Heart left ventricle (tissue), 16 donors: ENCODE measurements at regions not wholly inside any gene's neighbourhood (a gene's known extent, or its start where the extent isn't known, plus 50 kb on each side); places are given as distances from the start of the nearest gene placed in this dataset.

ENCODE experiments used
- ATAC-seq, 4 donors: fragments of 200-7000 bp; cut with Tn5 transposase; one replicate each; pipeline ENCODE4 v1.9.1; 2020 to 2022; ENCODE audit warnings: moderate library complexity in 4 of 4, mild to moderate bottlenecking in 3 of 4, moderate number of reproducible peaks in 1 of 4
- DNase-seq, 5 donors: peaks; one replicate each; pipeline ENCODE4 v3.0.0-alpha.2; 2020
- H3K27ac ChIP-seq, 12 donors: fragments of 200-600 bp; sonication (generic) in 4 of 12; one replicate each; pipeline versions ENCODE4 v1.5.0 to v1.8.0; 2016 to 2022; ENCODE audit warnings: mild to moderate bottlenecking in 2 of 12
- H3K27me3 ChIP-seq, 9 donors: fragments of 200-600 bp; sonication (generic) in 2 of 9; one replicate each; pipeline versions ENCODE4 v1.5.1 to v1.8.0; 2016 to 2022; ENCODE audit warnings: mild to moderate bottlenecking in 3 of 9
- H3K36me3 ChIP-seq, 9 donors: fragments of 200-600 bp; sonication (generic) in 2 of 9; one replicate each; pipeline versions ENCODE4 v1.5.0 to v1.8.0; 2018 to 2022; ENCODE audit warnings: mild to moderate bottlenecking in 2 of 9
- H3K4me1 ChIP-seq, 12 donors: fragments of 200-600 bp; sonication (generic) in 4 of 12; one replicate each; pipeline versions ENCODE4 v1.5.0 to v1.8.0; 2016 to 2022; ENCODE audit warnings: mild to moderate bottlenecking in 3 of 12
- H3K4me3 ChIP-seq, 12 donors: fragments of 200-600 bp; sonication (generic) in 4 of 12; one replicate each; pipeline versions ENCODE4 v1.5.0 to v1.8.0; 2017 to 2022; ENCODE audit warnings: mild to moderate bottlenecking in 9 of 12, moderate library complexity in 4 of 12
- H3K9me3 ChIP-seq, 12 donors: fragments of 200-600 bp; sonication (generic) in 4 of 12; one replicate each; pipeline versions ENCODE4 v1.5.0 to v1.8.0; 2016 to 2022; ENCODE audit warnings: mild to moderate bottlenecking in 1 of 12
- CTCF ChIP-seq, 12 donors: fragments of 200-600 bp; sonication (generic) in 4 of 12; IDR thresholded peaks; one replicate each; pipeline versions ENCODE4 v1.5.0 to v1.8.0; 2018 to 2022; ENCODE audit warnings: antibody characterized with exemption in 12 of 12, mild to moderate bottlenecking in 5 of 12
- POLR2A ChIP-seq, 2 donors: fragments of 450-650 bp; IDR thresholded peaks; one replicate each; pipeline ENCODE4 v1.6.1; 2017; ENCODE audit warnings: antibody characterized with exemption in 2 of 2, mild to moderate bottlenecking in 2 of 2, moderate library complexity in 2 of 2
- WGBS, 4 donors: extraction: QIAGEN DNeasy Blood & Tissue Kit in 2 of 4; methylation state at CpG; one replicate each; pipeline versions ENCODE4 v1.1.5 to v1.1.7; 2013 to 2018; 5-methylcytosine and 5-hydroxymethylcytosine counted together
- intact Hi-C, 10 donors: fragments of 100-400 bp; cut with DNase I; formaldehyde crosslinking; loops; one replicate each; pipeline versions ENCODE4 v1.11.1 to v1.14.2; 2022
- donor health status: ischemic (EF 13 %, LVEDD 7.1; RV severe dilation, severe dysfunction).
- donor health status: healthy with polysubstance abuse.
- donor health status: DM: no; HTN: yes; CAD: no.
- donor health status: DM: no; HTN: no; CAD: no.
- donor health status: ischemic (EF 25% LVEDD 6.9; RV normal size, moderate dysfunction).
- donor health status: ischemic (EF 25% LVEDD 5.7; RV mildly dilated, moderate dysfunction).
- donor health status: healthy.
- donor health status: DM: yes; HTN: yes; CAD: no.
- donor health status: ischemic (EF 35%, LVEDD 5.7; RV mildly dilated, moderate dysfunction).
- donor health status: nonischemic (EF 11% LVEDD 7.7; RV severe dilation, severe dysfunction).
- donor health status: DM: yes; HTN: yes; CAD: no.
- donor health status: PGD.
- donor health status: ischemic (EF 29% LVEDD 5.4; RV normal size, mild dysfunction).
- donor health status: nonischemic (EF 23%, LVEDD 6.1; RV moderate dilation, normal function).

- DNase-seq (no peak), ATAC-seq (no peak)
- peaks cover 0 to 18% (median 3%) of the 10 kb centered on the region in 12 donors for H3K9me3 ChIP-seq
- intact Hi-C loops: loop anchor here in 3 of 10 donors (5.0 to 10.0 kb wide), 3 partner anchors 42 to 265 kb away; no protein-coding TSS in a partner anchor
- no peak overlapping the region for H3K4me3 ChIP-seq
- no peaks in the 10 kb centered on the region for H3K36me3 ChIP-seq
- H3K27ac ChIP-seq: no peak overlapping the region
- TF ChIP-seq CTCF (IDR thresholded peaks at IDR 0.05): no peak
- no peak for TF ChIP-seq POLR2A (IDR thresholded peaks at IDR 0.05)
- H3K4me1 ChIP-seq: peaks cover 0 to 15% (median 4%) of the 10 kb centered on the region in 12 donors
- WGBS, 4 donors: 83 to 100% (median 98%) methylated on average over 1 of the region's 1 CpG
- no peaks in the 10 kb centered on the region for H3K27me3 ChIP-seq
Measured at GRCh38 chr2:43119303-43119702, 107.1 kb downstream of the ZFP36L2 start.

- H3K4me1 ChIP-seq: peaks cover 0 to 30% (median 14%) of the 10 kb centered on the region in 12 donors
- intact Hi-C loops: loop anchor here in 3 of 10 donors (5.0 to 10.0 kb wide), 3 partner anchors 40 to 263 kb away; no protein-coding TSS in a partner anchor
- H3K27me3 ChIP-seq: no peaks in the 10 kb centered on the region
- TF ChIP-seq POLR2A (IDR thresholded peaks at IDR 0.05): no peak
- TF ChIP-seq CTCF (IDR thresholded peaks at IDR 0.05): no peak
- H3K27ac ChIP-seq: peak overlapping the region in 1 of 12 donors; percentile 57
- DNase-seq (no peak), ATAC-seq (no peak)
- 48 to 80% (median 74%) methylated on average over 2 of the region's 2 CpGs for WGBS, 4 donors
- H3K36me3 ChIP-seq: no peaks in the 10 kb centered on the region
- no peak overlapping the region for H3K4me3 ChIP-seq
- peaks cover 0 to 18% (median 3%) of the 10 kb centered on the region in 12 donors for H3K9me3 ChIP-seq
Measured at GRCh38 chr2:43117521-43118143, 108.8 kb downstream of the ZFP36L2 start.

- Histone ChIP-seq H3K36me3 (no peaks in the 10 kb centered on the region), H3K27ac (peak overlapping the region in 3 of 12 donors; percentile 19 to 57 (median 37)), H3K9me3 (peaks cover 0 to 18% (median 3%) of the 10 kb centered on the region in 12 donors), H3K4me1 (peaks cover 0 to 30% (median 14%) of the 10 kb centered on the region in 12 donors), H3K27me3 (no peaks in the 10 kb centered on the region), H3K4me3 (no peak overlapping the region)
- DNase-seq (no peak), ATAC-seq (no peak)
- 95 to 97% (median 97%) methylated on average over 3 of the region's 3 CpGs for WGBS, 4 donors
- intact Hi-C loops: loop anchor here in 3 of 10 donors (5.0 to 10.0 kb wide), 3 partner anchors 40 to 262 kb away; no protein-coding TSS in a partner anchor
- no peak for TF ChIP-seq CTCF (IDR thresholded peaks at IDR 0.05)
- no peak for TF ChIP-seq POLR2A (IDR thresholded peaks at IDR 0.05)
Measured at GRCh38 chr2:43116988-43117387, 109.4 kb downstream of the ZFP36L2 start.

- Histone ChIP-seq H3K4me1 (peaks cover 0 to 27% (median 12%) of the 10 kb centered on the region in 12 donors), H3K36me3 (no peaks in the 10 kb centered on the region), H3K4me3 (no peak overlapping the region), H3K9me3 (peaks cover 0 to 18% (median 3%) of the 10 kb centered on the region in 12 donors), H3K27me3 (no peaks in the 10 kb centered on the region), H3K27ac (no peak overlapping the region)
- no peak for TF ChIP-seq POLR2A (IDR thresholded peaks at IDR 0.05)
- TF ChIP-seq CTCF (IDR thresholded peaks at IDR 0.05): no peak
- WGBS, 4 donors: 86 to 94% (median 89%) methylated on average over 5 of the region's 5 CpGs
- intact Hi-C loops: loop anchor here in 3 of 10 donors (5.0 to 10.0 kb wide), 3 partner anchors 39 to 261 kb away; no protein-coding TSS in a partner anchor
- DNase-seq (no peak), ATAC-seq (no peak)
Measured at GRCh38 chr2:43115881-43116280, 110.5 kb downstream of the ZFP36L2 start.
